ENCODE measurements at regions not wholly inside any gene's neighbourhood (a gene's known extent, or its start where the extent isn't known, plus 50 kb on each side); places are given as distances from the start of the nearest gene placed in this dataset.

GRCh38 chr17:53141280-53141679 lies 681.4 kb upstream of the KIF2B start:
- TF ChIP-seq CTCF (optimal IDR thresholded peaks at IDR 0.05 in 1 of 3, IDR thresholded peaks at IDR 0.05 in 1 of 3, conservative IDR thresholded peaks at IDR 0.05 in 1 of 3; ENCODE audit: extremely low read depth in 1 of 3, insufficient read depth in 2 of 3, low read length in 3 of 3) (no peak), EZH2 (IDR thresholded peaks at IDR 0.05; ENCODE audit: low read length) (no peak)
